ENCODE measurements at regions not wholly inside any gene's neighbourhood (a gene's known extent, or its start where the extent isn't known, plus 50 kb on each side); places are given as distances from the start of the nearest gene placed in this dataset.
A peak's percentile ranks its signal among the peaks of the same experiment; 100 is the strongest.

GRCh38 chr2:88808652-88809051 is 117.2 kb downstream of the RPIA start:
- Histone ChIP-seq H3K4me3 (ENCODE audit: low read depth, low read length, poor library complexity, severe bottlenecking) (no peak overlapping the region), H4K20me1 (ENCODE audit: insufficient read depth, low read length) (no peaks in the 10 kb centered on the region), H3K79me2 (ENCODE audit: insufficient read depth, low read depth, low read length) (no peaks in the 10 kb centered on the region), H3K9me2 (ENCODE audit: insufficient read depth, low read length) (no peaks in the 10 kb centered on the region), H3K27ac (ENCODE audit: low read depth, low read length, poor library complexity, severe bottlenecking) (no peak overlapping the region), H3K9me3 (ENCODE audit: low read length) (peaks cover 4% of the 10 kb centered on the region; the same call in 1 of the 2 replicates), H3K36me3 (ENCODE audit: insufficient read depth, low read length) (peaks cover 97% of the 10 kb centered on the region), H2AFZ (ENCODE audit: low read length) (no peak overlapping the region), H3K4me2 (ENCODE audit: low read length) (no peak overlapping the region), H3K4me1 (ENCODE audit: insufficient read depth, low read length, poor library complexity, severe bottlenecking) (no peaks in the 10 kb centered on the region)
- no peak for TF ChIP-seq CTCF (conservative IDR thresholded peaks at IDR 0.05; ENCODE audit: low read length)
- no peak for TF ChIP-seq EZH2phosphoT487 (IDR thresholded peaks at IDR 0.05; ENCODE audit: borderline replicate concordance, low read depth, low read length)
- BruUV-seq (replicated peaks): no TSS peak
- ChIA-PET CTCF (ENCODE audit: unreplicated experiment) (no interaction called here), POLR2A (no interaction called here)
- intact Hi-C loops (cut with micrococcal nuclease; ENCODE audit: unreplicated experiment): no loop called here
- DNase-seq (ENCODE audit: low spot score): no peak

- intact Hi-C loops (cut with micrococcal nuclease; ENCODE audit: unreplicated experiment): no loop called here
- no TSS peak for BruUV-seq (replicated peaks)
- Histone ChIP-seq H3K4me1 (ENCODE audit: insufficient read depth, low read length, poor library complexity, severe bottlenecking) (no peaks in the 10 kb centered on the region), H3K9me2 (ENCODE audit: insufficient read depth, low read length) (no peaks in the 10 kb centered on the region), H3K79me2 (ENCODE audit: insufficient read depth, low read depth, low read length) (no peaks in the 10 kb centered on the region), H3K27ac (ENCODE audit: low read depth, low read length, poor library complexity, severe bottlenecking) (no peak overlapping the region), H3K4me3 (ENCODE audit: low read depth, low read length, poor library complexity, severe bottlenecking) (no peak overlapping the region), H3K36me3 (ENCODE audit: insufficient read depth, low read length) (peaks cover 97% of the 10 kb centered on the region), H3K9me3 (ENCODE audit: low read length) (peaks cover 8% of the 10 kb centered on the region), H3K4me2 (ENCODE audit: low read length) (no peak overlapping the region), H4K20me1 (ENCODE audit: insufficient read depth, low read length) (no peaks in the 10 kb centered on the region), H2AFZ (ENCODE audit: low read length) (no peak overlapping the region)
- ChIA-PET POLR2A (no interaction called here), CTCF (ENCODE audit: unreplicated experiment) (no interaction called here)
- DNase-seq (ENCODE audit: low spot score): no peak
- TF ChIP-seq CTCF (conservative IDR thresholded peaks at IDR 0.05; ENCODE audit: low read length): no peak
- no peak for TF ChIP-seq EZH2phosphoT487 (IDR thresholded peaks at IDR 0.05; ENCODE audit: borderline replicate concordance, low read depth, low read length)
Observed at GRCh38 chr2:88809216-88809615, 117.7 kb downstream of the RPIA start.

GRCh38 chr2:88810017-88810416 is 118.5 kb downstream of the RPIA start:
- Histone ChIP-seq H3K9me2 (ENCODE audit: insufficient read depth, low read length) (no peaks in the 10 kb centered on the region), H3K27ac (ENCODE audit: low read depth, low read length, poor library complexity, severe bottlenecking) (peak overlapping the region; percentile 22), H3K4me2 (ENCODE audit: low read length) (no peak overlapping the region), H3K4me3 (ENCODE audit: low read depth, low read length, poor library complexity, severe bottlenecking) (no peak overlapping the region), H3K9me3 (ENCODE audit: low read length) (peaks cover 16% of the 10 kb centered on the region), H4K20me1 (ENCODE audit: insufficient read depth, low read length) (no peaks in the 10 kb centered on the region), H3K36me3 (ENCODE audit: insufficient read depth, low read length) (peaks cover 90% of the 10 kb centered on the region), H3K79me2 (ENCODE audit: insufficient read depth, low read depth, low read length) (no peaks in the 10 kb centered on the region), H2AFZ (ENCODE audit: low read length) (no peak overlapping the region), H3K4me1 (ENCODE audit: insufficient read depth, low read length, poor library complexity, severe bottlenecking) (no peaks in the 10 kb centered on the region)
- BruUV-seq (replicated peaks): no TSS peak
- intact Hi-C loops (cut with micrococcal nuclease; ENCODE audit: unreplicated experiment): no loop called here
- ChIA-PET POLR2A (no interaction called here), CTCF (ENCODE audit: unreplicated experiment) (no interaction called here)
- no peak for DNase-seq (ENCODE audit: low spot score)
- TF ChIP-seq EZH2phosphoT487 (IDR thresholded peaks at IDR 0.05; ENCODE audit: borderline replicate concordance, low read depth, low read length) (no peak), CTCF (conservative IDR thresholded peaks at IDR 0.05; ENCODE audit: low read length) (no peak)

Measured in OCI-LY7 (cell line).